ENCODE measurements at regions not wholly inside any gene's neighbourhood (a gene's known extent, or its start where the extent isn't known, plus 50 kb on each side); places are given as distances from the start of the nearest gene placed in this dataset.
"Not testable (repeated sequence)": the region's sequence is repeated elsewhere in the genome, so short reads cannot be mapped to it uniquely, and the experiment has no call there.

DNA sequence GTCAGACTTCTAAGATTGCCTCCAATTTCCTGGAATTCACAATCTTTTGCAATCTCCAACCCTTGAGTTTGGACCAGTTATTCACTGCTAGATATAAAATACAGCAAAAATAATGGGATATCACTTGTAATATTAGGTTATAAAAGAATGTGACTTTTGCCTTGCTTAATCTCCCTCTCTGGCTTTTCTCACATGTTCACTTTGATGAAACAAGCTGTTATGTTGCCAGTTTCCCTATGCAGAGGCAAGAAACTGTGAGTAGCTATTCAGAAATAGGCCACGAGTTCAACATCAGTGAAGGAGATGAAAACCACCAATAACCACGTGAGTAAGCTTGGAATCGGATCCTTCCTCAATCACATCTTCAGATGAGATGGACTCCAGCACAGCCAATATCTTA lies 842.7 kb downstream of the RNF144A start:
- TF ChIP-seq, protein P1, sequence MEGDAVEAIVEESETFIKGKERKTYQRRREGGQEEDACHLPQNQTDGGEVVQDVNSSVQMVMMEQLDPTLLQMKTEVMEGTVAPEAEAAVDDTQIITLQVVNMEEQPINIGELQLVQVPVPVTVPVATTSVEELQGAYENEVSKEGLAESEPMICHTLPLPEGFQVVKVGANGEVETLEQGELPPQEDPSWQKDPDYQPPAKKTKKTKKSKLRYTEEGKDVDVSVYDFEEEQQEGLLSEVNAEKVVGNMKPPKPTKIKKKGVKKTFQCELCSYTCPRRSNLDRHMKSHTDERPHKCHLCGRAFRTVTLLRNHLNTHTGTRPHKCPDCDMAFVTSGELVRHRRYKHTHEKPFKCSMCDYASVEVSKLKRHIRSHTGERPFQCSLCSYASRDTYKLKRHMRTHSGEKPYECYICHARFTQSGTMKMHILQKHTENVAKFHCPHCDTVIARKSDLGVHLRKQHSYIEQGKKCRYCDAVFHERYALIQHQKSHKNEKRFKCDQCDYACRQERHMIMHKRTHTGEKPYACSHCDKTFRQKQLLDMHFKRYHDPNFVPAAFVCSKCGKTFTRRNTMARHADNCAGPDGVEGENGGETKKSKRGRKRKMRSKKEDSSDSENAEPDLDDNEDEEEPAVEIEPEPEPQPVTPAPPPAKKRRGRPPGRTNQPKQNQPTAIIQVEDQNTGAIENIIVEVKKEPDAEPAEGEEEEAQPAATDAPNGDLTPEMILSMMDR (IDR thresholded peaks at IDR 0.05) = no peak
- H3K9me3 ChIP-seq = peaks cover 5 to 39% of the 10 kb centered on the region in 2 donors

DNA sequence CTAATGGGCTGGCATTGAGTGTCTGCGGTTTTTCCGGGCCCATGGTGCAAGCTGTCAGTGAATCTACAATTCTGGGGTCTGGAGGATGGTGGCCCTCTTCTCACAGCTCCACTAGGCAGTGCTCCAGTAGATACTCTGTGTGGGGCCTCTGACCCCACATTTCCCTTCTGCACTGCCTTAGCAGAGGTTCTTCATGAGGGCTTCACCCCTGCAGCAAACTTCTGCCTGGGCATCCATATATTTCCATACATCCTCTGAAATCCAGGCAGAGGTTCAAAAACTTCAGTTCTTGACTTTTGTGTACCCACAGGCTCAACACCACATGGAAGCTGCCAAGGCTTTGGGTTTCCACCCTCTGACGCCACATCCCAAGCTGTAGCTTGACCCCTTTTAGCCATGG lies 846.2 kb downstream of the RNF144A start:
- not testable (repeated sequence) for H3K4me3 ChIP-seq; H3K27ac ChIP-seq; H3K27me3 ChIP-seq; H3K36me3 ChIP-seq; DNase-seq (ENCODE audit: low spot score); H3K4me1 ChIP-seq
- H3K9me3 ChIP-seq = peaks cover 1 to 19% of the 10 kb centered on the region in 2 donors

More for the DNA sequence above, 842.7 kb downstream of the RNF144A start:
- no peak for DNase-seq (ENCODE audit: low spot score)
- Histone ChIP-seq H3K4me1 (no peaks in the 10 kb centered on the region), H3K4me3 (no peak overlapping the region), H3K27ac (no peak overlapping the region), H3K36me3 (no peaks in the 10 kb centered on the region), H3K27me3 (no peaks in the 10 kb centered on the region)

- Histone ChIP-seq H3K27ac (no peak overlapping the region), H3K36me3 (no peaks in the 10 kb centered on the region), H3K4me3 (no peak overlapping the region), H3K27me3 (no peaks in the 10 kb centered on the region), H3K4me1 (no peaks in the 10 kb centered on the region), H3K9me3 (peaks cover 0 to 11% of the 10 kb centered on the region in 2 donors)
- TF ChIP-seq, protein P1 (IDR thresholded peaks at IDR 0.05) = no peak
- DNase-seq (ENCODE audit: low spot score) = no peak
Observed at GRCh38 chr2:7765236-7765635, 848.0 kb downstream of the RNF144A start.

DNA sequence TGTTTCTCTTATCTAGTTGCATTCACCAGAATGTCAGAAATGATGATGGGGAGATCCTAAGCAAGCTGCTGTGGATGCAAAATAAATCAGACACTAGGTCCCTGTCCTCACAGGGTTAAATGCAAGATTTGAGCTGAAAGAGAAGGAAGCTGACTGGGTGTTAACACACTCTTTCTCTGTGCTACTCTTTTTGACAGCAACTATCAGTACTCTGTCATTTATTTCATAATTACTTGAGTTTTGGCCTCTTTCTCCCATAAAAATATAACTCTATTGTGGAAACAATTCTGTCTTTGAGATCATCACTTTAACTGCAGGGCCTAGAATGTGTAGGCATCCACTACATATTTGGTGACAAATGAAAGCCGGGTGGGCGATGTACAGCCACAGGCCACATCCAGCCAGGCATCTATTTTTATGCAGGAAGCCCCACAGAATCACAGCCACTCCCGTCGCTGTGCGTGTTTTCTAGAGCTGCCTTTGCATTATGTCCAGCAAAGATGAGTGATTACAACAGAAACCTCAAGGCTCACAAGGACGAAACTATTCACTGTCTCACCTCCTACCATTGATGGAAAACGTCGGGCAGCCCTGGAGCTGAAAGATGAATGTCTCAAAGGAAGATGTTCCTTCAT lies 849.0 kb downstream of the RNF144A start:
- peaks cover 0 to 11% of the 10 kb centered on the region in 2 donors for H3K9me3 ChIP-seq
- H3K36me3 ChIP-seq = no peaks in the 10 kb centered on the region
- no peaks in the 10 kb centered on the region for H3K4me1 ChIP-seq
- no peak overlapping the region for H3K27ac ChIP-seq
- TF ChIP-seq, protein P1 (IDR thresholded peaks at IDR 0.05) = no peak
- no peak for DNase-seq (ENCODE audit: low spot score)
- H3K27me3 ChIP-seq = no peaks in the 10 kb centered on the region
- H3K4me3 ChIP-seq = no peak overlapping the region

DNA sequence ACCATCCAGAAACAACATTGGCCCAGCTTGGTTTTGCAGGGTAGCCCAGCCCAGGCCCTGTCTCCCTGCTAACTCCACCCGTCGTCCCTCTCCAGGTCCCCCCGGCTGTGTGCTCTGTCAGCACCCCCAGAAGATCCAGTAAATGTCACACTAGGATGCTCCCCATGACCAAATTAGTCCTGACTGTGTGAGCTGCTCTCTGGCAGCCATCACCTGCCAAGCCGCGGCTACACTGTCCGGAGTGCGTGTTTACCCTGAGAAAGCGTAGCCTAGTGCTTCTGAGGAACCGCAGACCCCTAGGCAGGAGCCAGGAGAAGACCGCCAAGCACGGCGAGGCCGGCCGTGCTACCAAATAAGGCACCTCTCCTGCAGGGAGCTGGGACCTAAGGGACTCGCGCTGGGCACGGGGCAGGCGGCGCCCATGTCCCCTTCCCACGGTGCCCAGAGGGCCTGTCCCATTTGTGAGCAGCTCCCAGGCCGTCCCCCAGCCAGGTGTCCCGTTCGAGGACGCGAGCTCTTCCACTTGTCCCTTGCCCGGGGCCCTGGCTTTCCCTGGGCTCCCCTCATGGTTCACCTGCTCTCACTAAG lies 849.9 kb downstream of the RNF144A start:
- H3K4me3 ChIP-seq = no peak overlapping the region
- no peaks in the 10 kb centered on the region for H3K27me3 ChIP-seq
- peaks cover 0 to 11% of the 10 kb centered on the region in 2 donors for H3K9me3 ChIP-seq
- H3K4me1 ChIP-seq = no peaks in the 10 kb centered on the region
- no peak for DNase-seq (ENCODE audit: low spot score)
- TF ChIP-seq, protein P1 (IDR thresholded peaks at IDR 0.05) = no peak
- H3K27ac ChIP-seq = no peak overlapping the region
- no peaks in the 10 kb centered on the region for H3K36me3 ChIP-seq

GRCh38 chr2:7767902-7768301 lies 850.7 kb downstream of the RNF144A start:
- Histone ChIP-seq H3K4me1 (no peaks in the 10 kb centered on the region), H3K36me3 (no peaks in the 10 kb centered on the region), H3K4me3 (no peak overlapping the region), H3K9me3 (peaks cover 0 to 10% of the 10 kb centered on the region in 2 donors), H3K27me3 (no peaks in the 10 kb centered on the region), H3K27ac (no peak overlapping the region)
- no peak for DNase-seq (ENCODE audit: low spot score)
- TF ChIP-seq, protein P1 (IDR thresholded peaks at IDR 0.05) = no peak

All from right atrium auricular region (tissue), 2 donors.